Activated B cell treated with CpG ODN at 0.5 μM for 24 hours (primary cell): ENCODE measurements at regions not wholly inside any gene's neighbourhood (a gene's known extent, or its start where the extent isn't known, plus 50 kb on each side); places are given as distances from the start of the nearest gene placed in this dataset.

Experiments
- ATAC-seq: fragments of 200-7000 bp; cut with Tn5 transposase; one replicate; pipeline ENCODE4 v1.10.0; 2021; ENCODE audit warnings: low read depth, mild to moderate bottlenecking, moderate library complexity
- CTCF ChIA-PET: fragments of 350-600 bp; sonication (Branson Sonifier 250); formaldehyde crosslinking; loops from one replicate; lab custom pipeline; 2021; ENCODE audit warnings: antibody characterized with exemption; lab: Charles Lee
- POLR2A ChIA-PET: fragments of 350-600 bp; sonication (Branson Sonifier 250); formaldehyde crosslinking; loops from one replicate; lab custom pipeline; 2021; ENCODE audit warnings: antibody characterized with exemption; lab: Charles Lee
- DNase-seq: peaks from one replicate; pipeline ENCODE4 v3.0.0; 2022
- H3K27ac Mint-ChIP-seq: one replicate; pipeline ENCODE4 v1.8.0; 2020; ENCODE audit warnings: mixed read lengths
- H3K27me3 Mint-ChIP-seq: one replicate; pipeline ENCODE4 v1.8.0; 2021; ENCODE audit warnings: mixed read lengths
- H3K36me3 Mint-ChIP-seq: one replicate; pipeline ENCODE4 v1.8.0; 2021; ENCODE audit warnings: low read depth, mixed read lengths
- H3K4me1 Mint-ChIP-seq: one replicate; pipeline ENCODE4 v1.8.0; 2021; ENCODE audit warnings: mixed read lengths
- H3K4me3 Mint-ChIP-seq: one replicate; pipeline ENCODE4 v1.8.0; 2020; ENCODE audit warnings: mild to moderate bottlenecking, mixed read lengths
- H3K9me3 Mint-ChIP-seq: one replicate; pipeline ENCODE4 v1.8.0; 2020; ENCODE audit warnings: mixed read lengths
- intact Hi-C: fragments of 100-400 bp; cut with micrococcal nuclease; formaldehyde crosslinking; loops from one replicate; pipeline ENCODE4 v1.15.1; 2024
- TF ChIP-seq, protein P1 (sequence below): fragments of 200-600 bp; IDR thresholded peaks from one replicate; pipeline ENCODE4 v1.8.0; 2022; ENCODE audit warnings: antibody characterized with exemption, mild to moderate bottlenecking

DNA sequence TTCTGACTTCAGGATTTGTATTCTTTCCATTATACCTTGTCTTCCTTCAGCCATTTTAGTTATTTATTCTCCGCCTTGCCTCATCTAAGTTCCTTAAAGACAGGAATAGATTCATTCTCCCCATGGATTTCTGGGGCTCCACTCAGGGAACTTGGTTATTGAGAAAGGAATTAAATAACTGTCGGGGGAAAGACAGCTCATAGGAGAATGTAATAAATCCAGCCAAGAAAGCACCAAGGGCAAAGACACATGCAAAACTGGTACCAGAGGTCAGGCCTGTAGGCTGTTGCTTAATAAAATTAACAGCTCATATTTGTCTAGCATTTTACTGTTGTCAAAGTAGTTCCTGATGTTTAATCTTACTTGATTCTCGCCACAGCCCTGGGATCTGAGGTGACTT, 357.2 kb downstream of the TMEM38B start:
- ChIA-PET POLR2A (no interaction called here), CTCF (no interaction called here)
- Mint-ChIP-seq H3K36me3 (no peaks in the 10 kb centered on the region), H3K9me3 (peaks cover 4% of the 10 kb centered on the region), H3K27ac (no peak overlapping the region), H3K4me3 (no peak overlapping the region), H3K4me1 (no peaks in the 10 kb centered on the region), H3K27me3 (no peaks in the 10 kb centered on the region)
- TF ChIP-seq, protein P1, sequence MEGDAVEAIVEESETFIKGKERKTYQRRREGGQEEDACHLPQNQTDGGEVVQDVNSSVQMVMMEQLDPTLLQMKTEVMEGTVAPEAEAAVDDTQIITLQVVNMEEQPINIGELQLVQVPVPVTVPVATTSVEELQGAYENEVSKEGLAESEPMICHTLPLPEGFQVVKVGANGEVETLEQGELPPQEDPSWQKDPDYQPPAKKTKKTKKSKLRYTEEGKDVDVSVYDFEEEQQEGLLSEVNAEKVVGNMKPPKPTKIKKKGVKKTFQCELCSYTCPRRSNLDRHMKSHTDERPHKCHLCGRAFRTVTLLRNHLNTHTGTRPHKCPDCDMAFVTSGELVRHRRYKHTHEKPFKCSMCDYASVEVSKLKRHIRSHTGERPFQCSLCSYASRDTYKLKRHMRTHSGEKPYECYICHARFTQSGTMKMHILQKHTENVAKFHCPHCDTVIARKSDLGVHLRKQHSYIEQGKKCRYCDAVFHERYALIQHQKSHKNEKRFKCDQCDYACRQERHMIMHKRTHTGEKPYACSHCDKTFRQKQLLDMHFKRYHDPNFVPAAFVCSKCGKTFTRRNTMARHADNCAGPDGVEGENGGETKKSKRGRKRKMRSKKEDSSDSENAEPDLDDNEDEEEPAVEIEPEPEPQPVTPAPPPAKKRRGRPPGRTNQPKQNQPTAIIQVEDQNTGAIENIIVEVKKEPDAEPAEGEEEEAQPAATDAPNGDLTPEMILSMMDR: no peak
- no peak for DNase-seq
- no peak for ATAC-seq
- intact Hi-C loops: no loop called here

- Mint-ChIP-seq H3K27ac (no peak overlapping the region), H3K36me3 (no peaks in the 10 kb centered on the region), H3K4me1 (no peaks in the 10 kb centered on the region), H3K27me3 (no peaks in the 10 kb centered on the region), H3K4me3 (no peak overlapping the region), H3K9me3 (peaks cover 4% of the 10 kb centered on the region)
- ChIA-PET CTCF (no interaction called here), POLR2A (no interaction called here)
- intact Hi-C loops: no loop called here
- DNase-seq: no peak
- TF ChIP-seq, protein P1: no peak
- ATAC-seq: no peak
Measured at GRCh38 chr9:106052166-106052565, 357.8 kb downstream of the TMEM38B start.

- TF ChIP-seq, protein P1: no peak
- Mint-ChIP-seq H3K4me3 (no peak overlapping the region), H3K27ac (no peak overlapping the region), H3K36me3 (no peaks in the 10 kb centered on the region), H3K27me3 (no peaks in the 10 kb centered on the region), H3K4me1 (no peaks in the 10 kb centered on the region), H3K9me3 (peaks cover 4% of the 10 kb centered on the region)
- intact Hi-C loops: no loop called here
- ATAC-seq (no peak), DNase-seq (no peak)
- ChIA-PET POLR2A (no interaction called here), CTCF (no interaction called here)
Measured at GRCh38 chr9:106052735-106053134, 358.4 kb downstream of the TMEM38B start.

- DNase-seq (no peak), ATAC-seq (no peak)
- Mint-ChIP-seq H3K36me3 (no peaks in the 10 kb centered on the region), H3K9me3 (peaks cover 6% of the 10 kb centered on the region), H3K27me3 (no peaks in the 10 kb centered on the region), H3K27ac (no peak overlapping the region), H3K4me1 (no peaks in the 10 kb centered on the region), H3K4me3 (no peak overlapping the region)
- intact Hi-C loops: no loop called here
- ChIA-PET CTCF (no interaction called here), POLR2A (no interaction called here)
- TF ChIP-seq, protein P1: no peak
Measured at GRCh38 chr9:106056328-106056727, 362.0 kb downstream of the TMEM38B start.

GRCh38 chr9:106058460-106058859, 364.1 kb downstream of the TMEM38B start:
- POLR2A ChIA-PET: no interaction called here
- intact Hi-C loops: no loop called here
- Mint-ChIP-seq H3K4me3 (no peak overlapping the region), H3K27me3 (no peaks in the 10 kb centered on the region), H3K36me3 (no peaks in the 10 kb centered on the region), H3K27ac (no peak overlapping the region), H3K9me3 (peaks cover 6% of the 10 kb centered on the region), H3K4me1 (no peaks in the 10 kb centered on the region)
- ATAC-seq (no peak), DNase-seq (no peak)
- CTCF ChIA-PET: no interaction called here
- TF ChIP-seq, protein P1: no peak
